Muscle of back (tissue), 3 donors: ENCODE measurements at regions not wholly inside any gene's neighbourhood (a gene's known extent, or its start where the extent isn't known, plus 50 kb on each side); places are given as distances from the start of the nearest gene placed in this dataset.
"Not testable (repeated sequence)": the region's sequence is repeated elsewhere in the genome, so short reads cannot be mapped to it uniquely, and the experiment has no call there.

ENCODE experiments used
- DNase-seq, 3 donors: peaks; one replicate each; pipeline versions ENCODE4 v3.0.0 to v3.0.0-alpha.2; 2013

DNA sequence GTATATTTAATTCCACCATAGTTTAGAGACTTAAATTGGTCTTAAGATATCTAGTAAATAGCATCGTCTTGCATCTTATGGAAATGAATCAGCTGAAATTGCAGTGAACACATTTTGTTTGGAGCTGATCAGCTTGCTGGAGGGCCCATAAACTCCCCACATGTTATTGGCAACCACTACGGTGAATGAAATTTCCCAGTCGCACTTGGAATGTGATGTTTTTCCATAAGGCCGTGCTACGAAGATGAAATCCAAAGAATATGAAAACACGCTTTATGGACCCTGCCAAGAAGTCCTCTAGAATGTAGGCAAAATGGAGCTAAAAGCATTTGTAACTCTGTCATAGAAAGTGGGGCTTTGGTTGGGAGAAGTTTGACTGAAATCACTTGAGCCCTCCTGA is 572.1 kb downstream of the ACTL7B start:
- peak in 2 of 3 donors; percentile 38 to 69 for DNase-seq

GRCh38 chr9:108282872-108283271 is 572.9 kb downstream of the ACTL7B start:
- no peak for DNase-seq

DNA sequence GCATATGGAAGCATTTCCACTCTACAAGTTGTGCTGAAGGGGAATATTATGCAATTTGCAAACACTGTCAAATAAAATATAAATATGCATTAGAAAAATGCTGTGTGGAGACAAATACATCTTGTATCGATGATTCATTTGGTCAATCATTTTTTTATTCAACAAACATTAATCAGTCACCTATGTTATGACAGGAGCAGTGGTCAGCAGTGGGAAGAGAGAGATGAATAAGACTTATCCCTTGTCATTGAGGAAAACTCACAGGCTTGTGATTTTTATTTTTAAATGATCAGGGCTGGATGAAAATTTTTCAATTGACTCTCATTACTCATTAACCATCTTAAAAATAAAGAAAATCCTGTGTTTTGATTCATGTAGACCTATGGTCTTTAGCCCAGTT is 574.1 kb downstream of the ACTL7B start:
- DNase-seq: no peak

- no peak for DNase-seq
These were observed 577.4 kb downstream of the ACTL7B start for GRCh38 chr9:108278341-108278740.

- DNase-seq: no peak
These were observed 578.6 kb downstream of the ACTL7B start for GRCh38 chr9:108277216-108277615.

DNA sequence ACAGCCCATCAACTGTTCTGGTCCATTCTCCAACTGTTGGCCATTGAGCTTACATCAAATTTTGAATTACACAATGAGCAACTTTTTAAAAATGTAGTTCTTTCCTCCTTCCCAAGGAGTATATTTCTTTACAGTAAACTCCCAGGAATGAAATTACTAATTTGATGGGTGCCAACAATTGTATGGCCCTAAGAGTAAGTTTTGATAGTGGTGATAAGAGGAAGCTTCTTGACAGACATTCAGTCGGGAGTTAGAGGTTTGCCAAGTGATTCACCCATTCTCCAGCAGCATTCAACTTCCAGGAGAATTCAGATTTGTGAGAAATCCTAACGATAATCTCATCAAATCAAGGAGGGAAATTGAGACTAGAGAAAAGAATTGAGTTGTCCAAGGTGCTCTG is 579.9 kb downstream of the ACTL7B start:
- DNase-seq: no peak

GRCh38 chr9:108274971-108275370 is 580.8 kb downstream of the ACTL7B start:
- peak in 1 of 3 donors; percentile 25 for DNase-seq

GRCh38 chr9:108273988-108274387 is 581.8 kb downstream of the ACTL7B start:
- DNase-seq: no peak

GRCh38 chr9:108272349-108272899 is 583.4 kb downstream of the ACTL7B start:
- DNase-seq: peak in 2 of 3 donors; percentile 52 to 60

- DNase-seq: peak; percentile 80 to 92 (median 81)
These were observed 584.0 kb downstream of the ACTL7B start for GRCh38 chr9:108271646-108272348.

GRCh38 chr9:108271236-108271635 is 584.5 kb downstream of the ACTL7B start:
- peak in 1 of 3 donors; percentile 19 for DNase-seq

- DNase-seq: no peak
These were observed 585.2 kb downstream of the ACTL7B start for GRCh38 chr9:108270561-108270960.

GRCh38 chr9:108270051-108270450 is 585.7 kb downstream of the ACTL7B start:
- peak in 1 of 3 donors; percentile 14 for DNase-seq

DNA sequence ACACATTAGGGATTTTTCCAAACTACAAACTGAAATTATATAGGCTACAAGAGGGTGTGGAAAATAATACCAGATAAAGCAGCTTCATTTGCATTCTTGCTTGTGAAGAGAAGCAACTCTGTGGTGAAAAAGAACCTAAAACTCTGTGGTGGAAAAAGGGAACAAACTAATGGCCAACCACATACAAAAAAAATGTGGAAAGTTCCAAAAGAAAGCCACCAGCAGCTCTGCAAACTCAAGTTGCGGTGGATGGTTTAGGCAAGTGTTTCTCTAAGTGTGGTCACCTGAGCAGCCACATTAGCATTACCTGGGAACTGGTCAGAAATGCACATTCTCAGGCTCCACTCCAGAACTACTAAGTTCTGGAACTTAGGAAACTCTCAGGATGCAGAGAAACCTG is 586.4 kb downstream of the ACTL7B start:
- DNase-seq: no peak

GRCh38 chr9:108265065-108265464 is 590.7 kb downstream of the ACTL7B start:
- no peak for DNase-seq

DNA sequence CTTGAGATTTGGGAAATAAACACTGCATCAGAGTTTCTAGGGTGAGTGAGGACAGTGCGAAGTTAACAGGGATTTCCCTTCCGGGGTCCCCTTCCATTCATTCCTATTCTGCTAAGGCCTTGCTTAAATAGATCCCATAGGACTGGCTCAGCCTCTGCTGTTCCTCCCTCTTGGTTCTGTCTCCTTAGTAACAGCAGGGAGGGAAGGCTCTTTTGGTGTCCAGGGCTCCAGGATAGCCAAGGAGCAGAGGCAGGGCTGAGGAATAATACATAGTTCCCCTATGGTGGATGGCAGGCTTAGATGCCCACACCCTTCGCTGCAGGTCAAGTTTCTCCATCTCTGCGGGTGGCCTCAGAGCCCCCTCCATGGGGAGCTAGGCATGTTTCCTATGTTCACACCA is 591.7 kb downstream of the ACTL7B start:
- DNase-seq: no peak

DNA sequence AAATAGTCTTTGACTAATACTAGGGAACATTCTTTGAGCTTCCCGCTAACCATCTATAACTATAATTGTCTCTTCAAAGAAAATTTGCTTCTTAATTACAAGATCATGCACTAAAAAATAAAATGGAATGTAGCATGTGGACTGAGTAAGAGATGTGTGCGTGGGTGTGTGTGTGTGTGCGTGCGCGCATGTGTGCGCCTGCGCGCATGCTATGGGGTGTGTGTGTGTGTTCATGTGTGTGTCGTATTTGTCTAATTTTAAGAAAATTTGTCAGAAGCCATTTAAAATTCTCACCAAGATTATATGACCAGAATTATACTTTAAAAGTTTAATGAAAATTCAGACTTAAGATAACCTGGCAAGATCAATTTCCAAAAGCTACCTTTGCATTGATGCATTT is 593.0 kb downstream of the ACTL7B start:
- no peak for DNase-seq

GRCh38 chr9:108259917-108260675 is 595.7 kb downstream of the ACTL7B start:
- DNase-seq: no peak

DNA sequence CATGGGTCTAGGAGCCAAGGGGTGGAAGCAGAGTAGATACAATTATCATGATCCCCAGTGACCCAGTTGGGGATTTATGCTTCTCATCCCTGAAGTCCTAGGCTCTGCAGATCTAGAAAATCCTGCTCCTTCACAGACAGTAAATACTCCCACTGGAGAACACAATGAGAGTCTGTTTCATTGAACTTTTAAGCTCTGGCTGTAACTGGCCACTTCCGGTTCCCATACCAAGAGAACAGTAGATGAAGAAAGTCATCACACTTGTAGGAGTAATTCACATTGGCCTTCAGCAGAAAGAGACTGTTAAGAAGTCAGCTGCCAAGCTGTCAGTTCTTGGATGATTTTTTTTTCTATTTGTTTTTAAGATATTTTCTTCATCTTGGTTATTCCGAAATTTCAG is 597.1 kb downstream of the ACTL7B start:
- no peak for DNase-seq

- DNase-seq: no peak
These were observed 598.4 kb downstream of the ACTL7B start for GRCh38 chr9:108257382-108257781.

DNA sequence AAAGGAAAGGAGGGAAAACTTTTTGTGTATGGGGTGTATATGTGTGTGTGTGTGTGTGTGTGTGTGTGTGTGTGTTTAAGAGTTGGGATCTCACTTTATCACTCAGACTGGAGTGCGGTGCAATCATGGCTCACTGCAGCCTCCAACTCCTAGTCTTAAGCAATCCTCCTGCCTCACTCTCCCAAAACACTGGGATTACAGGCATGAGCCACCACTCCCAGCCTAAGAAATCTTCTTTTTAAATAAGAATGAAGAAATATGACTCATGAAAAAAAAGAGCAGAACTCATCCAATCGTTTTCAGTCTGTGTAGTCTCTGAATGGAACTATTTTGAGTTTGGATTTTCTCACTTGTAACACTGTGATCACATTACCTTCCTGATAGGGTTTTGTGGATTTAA is 601.5 kb downstream of the ACTL7B start:
- DNase-seq: no peak

DNA sequence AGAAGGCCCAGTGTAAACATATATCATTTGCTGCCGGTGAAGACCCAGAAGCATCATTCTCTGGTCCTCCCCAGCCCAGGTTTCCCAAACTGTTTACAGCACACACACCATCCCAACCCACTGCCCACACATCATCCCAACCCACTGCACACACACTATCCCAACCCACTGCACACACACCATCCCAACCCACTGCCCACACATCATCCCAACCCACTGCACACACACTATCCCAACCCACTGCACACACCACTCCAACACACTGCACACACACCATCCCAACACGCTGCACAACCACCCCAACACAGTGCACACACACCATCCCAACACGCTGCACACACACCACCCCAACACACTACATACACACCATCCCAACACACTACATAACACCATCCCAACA is 608.4 kb downstream of the ACTL7B start:
- DNase-seq: not testable (repeated sequence)

DNA sequence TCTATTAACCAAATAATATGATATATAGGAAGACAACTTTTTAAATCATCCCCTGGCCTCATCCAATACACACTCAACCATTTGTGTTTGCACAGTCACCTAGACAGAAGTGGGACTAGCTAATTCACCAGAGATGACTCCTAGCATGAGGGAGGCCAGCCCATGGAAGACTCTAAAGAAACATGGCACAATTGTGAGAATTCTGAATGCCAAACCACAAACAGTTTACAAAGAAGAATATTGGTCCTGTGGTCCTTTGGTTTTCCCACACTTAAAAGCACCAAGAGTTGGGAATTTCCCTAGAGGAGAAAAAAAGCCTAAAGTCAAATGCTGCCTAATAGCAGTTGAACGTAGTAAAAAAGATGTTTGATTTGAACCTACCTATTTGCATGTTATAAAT is 609.9 kb downstream of the ACTL7B start:
- no peak for DNase-seq
